ENCODE measurements at regions not wholly inside any gene's neighbourhood (a gene's known extent, or its start where the extent isn't known, plus 50 kb on each side); places are given as distances from the start of the nearest gene placed in this dataset.

GRCh38 chr10:109504401-109504800, 418.9 kb downstream of the XPNPEP1 start:
- TF ChIP-seq, protein P1, sequence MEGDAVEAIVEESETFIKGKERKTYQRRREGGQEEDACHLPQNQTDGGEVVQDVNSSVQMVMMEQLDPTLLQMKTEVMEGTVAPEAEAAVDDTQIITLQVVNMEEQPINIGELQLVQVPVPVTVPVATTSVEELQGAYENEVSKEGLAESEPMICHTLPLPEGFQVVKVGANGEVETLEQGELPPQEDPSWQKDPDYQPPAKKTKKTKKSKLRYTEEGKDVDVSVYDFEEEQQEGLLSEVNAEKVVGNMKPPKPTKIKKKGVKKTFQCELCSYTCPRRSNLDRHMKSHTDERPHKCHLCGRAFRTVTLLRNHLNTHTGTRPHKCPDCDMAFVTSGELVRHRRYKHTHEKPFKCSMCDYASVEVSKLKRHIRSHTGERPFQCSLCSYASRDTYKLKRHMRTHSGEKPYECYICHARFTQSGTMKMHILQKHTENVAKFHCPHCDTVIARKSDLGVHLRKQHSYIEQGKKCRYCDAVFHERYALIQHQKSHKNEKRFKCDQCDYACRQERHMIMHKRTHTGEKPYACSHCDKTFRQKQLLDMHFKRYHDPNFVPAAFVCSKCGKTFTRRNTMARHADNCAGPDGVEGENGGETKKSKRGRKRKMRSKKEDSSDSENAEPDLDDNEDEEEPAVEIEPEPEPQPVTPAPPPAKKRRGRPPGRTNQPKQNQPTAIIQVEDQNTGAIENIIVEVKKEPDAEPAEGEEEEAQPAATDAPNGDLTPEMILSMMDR (IDR thresholded peaks at IDR 0.05), result no peak
- TF ChIP-seq POLR2A (IDR thresholded peaks at IDR 0.05), result no peak

Measured in uterus (tissue), 2 donors.